Keratinocyte (primary cell): ENCODE measurements at regions not wholly inside any gene's neighbourhood (a gene's known extent, or its start where the extent isn't known, plus 50 kb on each side); places are given as distances from the start of the nearest gene placed in this dataset.

Experiments
- EZH2 ChIP-seq: IDR thresholded peaks from one replicate; pipeline ENCODE4 v1.6.1; 2012; ENCODE audit warnings: inconsistent platforms, mild to moderate bottlenecking, low read length, moderate library complexity
- TF ChIP-seq, protein P1 (sequence below), 3 experiments: IDR thresholded peaks in 1 of 3; conservative IDR thresholded peaks in 1 of 3; optimal IDR thresholded peaks in 1 of 3; 2 replicates in 2 of 3; 3 replicates in 1 of 3; pipeline versions ENCODE3 to v1.5.1; 2011; ENCODE audit warnings: low read length in 3 of 3, mild to moderate bottlenecking in 3 of 3, moderate library complexity in 2 of 3, control low read depth in 1 of 3, inconsistent platforms in 1 of 3; ENCODE audit not compliant: insufficient read depth in 2 of 3; ENCODE audit errors: extremely low read depth in 1 of 3

DNA sequence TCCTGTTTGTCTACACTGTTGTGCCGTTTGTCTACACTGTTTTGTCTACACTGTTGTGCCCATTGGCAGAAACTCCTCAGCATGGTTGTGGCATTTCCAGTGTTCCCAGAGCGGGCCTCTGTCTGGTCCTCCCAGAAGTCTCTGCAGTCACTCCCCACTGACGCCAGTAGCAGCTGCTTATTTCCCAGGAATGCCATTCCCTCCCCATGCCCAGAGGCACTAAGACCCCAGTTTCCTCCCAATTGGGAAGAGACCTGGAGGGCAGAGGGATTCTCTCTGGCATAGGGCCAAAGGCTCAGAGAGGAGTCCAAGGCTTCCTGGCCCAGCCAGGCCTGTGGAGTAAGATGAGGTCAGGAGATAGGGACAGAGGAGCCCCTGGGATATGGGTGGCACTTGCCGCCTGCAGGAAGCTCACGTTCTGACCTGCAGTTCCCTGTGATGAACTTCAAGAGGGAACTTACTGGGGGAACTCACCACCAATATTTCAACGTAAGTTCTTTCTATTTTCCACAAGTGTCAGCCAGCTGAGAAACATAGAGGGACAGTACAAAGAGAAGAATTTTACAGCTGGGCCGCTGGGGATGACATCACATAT, 69.1 kb downstream of the TNFAIP2 start:
- TF ChIP-seq, protein P1, sequence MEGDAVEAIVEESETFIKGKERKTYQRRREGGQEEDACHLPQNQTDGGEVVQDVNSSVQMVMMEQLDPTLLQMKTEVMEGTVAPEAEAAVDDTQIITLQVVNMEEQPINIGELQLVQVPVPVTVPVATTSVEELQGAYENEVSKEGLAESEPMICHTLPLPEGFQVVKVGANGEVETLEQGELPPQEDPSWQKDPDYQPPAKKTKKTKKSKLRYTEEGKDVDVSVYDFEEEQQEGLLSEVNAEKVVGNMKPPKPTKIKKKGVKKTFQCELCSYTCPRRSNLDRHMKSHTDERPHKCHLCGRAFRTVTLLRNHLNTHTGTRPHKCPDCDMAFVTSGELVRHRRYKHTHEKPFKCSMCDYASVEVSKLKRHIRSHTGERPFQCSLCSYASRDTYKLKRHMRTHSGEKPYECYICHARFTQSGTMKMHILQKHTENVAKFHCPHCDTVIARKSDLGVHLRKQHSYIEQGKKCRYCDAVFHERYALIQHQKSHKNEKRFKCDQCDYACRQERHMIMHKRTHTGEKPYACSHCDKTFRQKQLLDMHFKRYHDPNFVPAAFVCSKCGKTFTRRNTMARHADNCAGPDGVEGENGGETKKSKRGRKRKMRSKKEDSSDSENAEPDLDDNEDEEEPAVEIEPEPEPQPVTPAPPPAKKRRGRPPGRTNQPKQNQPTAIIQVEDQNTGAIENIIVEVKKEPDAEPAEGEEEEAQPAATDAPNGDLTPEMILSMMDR (optimal IDR thresholded peaks at IDR 0.05 in 1 of 3, IDR thresholded peaks at IDR 0.05 in 1 of 3, conservative IDR thresholded peaks at IDR 0.05 in 1 of 3; ENCODE audit: extremely low read depth in 1 of 3, insufficient read depth in 2 of 3, low read length in 3 of 3) = no peak
- no peak for TF ChIP-seq EZH2
